ENCODE measurements at regions not wholly inside any gene's neighbourhood (a gene's known extent, or its start where the extent isn't known, plus 50 kb on each side); places are given as distances from the start of the nearest gene placed in this dataset.

- TF ChIP-seq CTCF (IDR thresholded peaks at IDR 0.05; ENCODE audit: low read length) (peak; percentile 34), EZH2phosphoT487 (IDR thresholded peaks at IDR 0.05; ENCODE audit: low read length) (no peak)
Observed at GRCh38 chrX:85544609-85545008, 165.1 kb upstream of the POF1B start.

Measured in MM.1S (cell line).